Nucleus accumbens (tissue), 56 donors: ENCODE measurements at regions not wholly inside any gene's neighbourhood (a gene's known extent, or its start where the extent isn't known, plus 50 kb on each side); places are given as distances from the start of the nearest gene placed in this dataset.

Source experiments
- DNase-seq, 56 donors: peaks; one replicate each; lab custom pipeline; 2025; lab: John Stamatoyannopoulos, UW

DNA sequence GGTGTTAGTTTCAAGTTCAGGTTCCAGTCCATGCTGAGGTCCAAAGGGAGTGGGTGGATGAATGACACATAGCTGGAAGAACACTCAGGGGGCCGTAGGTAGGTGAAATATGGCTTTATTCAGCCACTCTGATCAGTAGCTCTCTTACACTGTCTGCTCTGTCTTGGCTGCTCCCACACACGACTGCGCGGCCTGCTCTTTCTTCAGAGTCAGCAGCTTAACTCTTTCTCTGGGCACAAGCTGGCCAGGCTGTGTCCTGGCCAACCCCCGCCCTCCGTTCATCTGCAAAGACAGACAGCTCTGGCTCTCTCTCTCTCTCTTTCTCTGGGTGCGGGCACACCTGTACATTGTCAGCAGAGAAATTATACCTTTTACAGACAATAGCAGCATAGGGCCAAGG is 317.4 kb upstream of the SORCS1 start:
- no peak for DNase-seq

DNA sequence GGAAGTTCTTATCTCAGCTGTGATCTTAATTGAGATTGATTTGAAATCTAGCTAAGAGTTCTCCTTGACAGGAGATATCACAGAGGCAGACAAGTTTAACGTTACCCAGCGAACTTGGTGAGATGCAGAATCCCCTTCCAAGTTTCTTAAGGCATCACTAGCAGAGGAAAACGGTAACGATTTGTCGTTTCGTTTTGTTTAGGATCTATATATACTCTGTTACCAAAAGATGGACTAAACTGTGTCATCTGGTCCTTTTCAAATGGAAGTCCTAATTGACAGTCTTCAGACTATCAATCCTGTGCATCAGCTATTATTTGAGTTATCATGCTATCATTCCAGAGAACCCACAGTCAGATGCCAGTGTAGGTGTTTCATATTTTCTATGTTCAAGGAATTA is 316.7 kb upstream of the SORCS1 start:
- no peak for DNase-seq

- DNase-seq, result no peak
Measured at GRCh38 chr10:107480781-107481180, 316.3 kb upstream of the SORCS1 start.

DNA sequence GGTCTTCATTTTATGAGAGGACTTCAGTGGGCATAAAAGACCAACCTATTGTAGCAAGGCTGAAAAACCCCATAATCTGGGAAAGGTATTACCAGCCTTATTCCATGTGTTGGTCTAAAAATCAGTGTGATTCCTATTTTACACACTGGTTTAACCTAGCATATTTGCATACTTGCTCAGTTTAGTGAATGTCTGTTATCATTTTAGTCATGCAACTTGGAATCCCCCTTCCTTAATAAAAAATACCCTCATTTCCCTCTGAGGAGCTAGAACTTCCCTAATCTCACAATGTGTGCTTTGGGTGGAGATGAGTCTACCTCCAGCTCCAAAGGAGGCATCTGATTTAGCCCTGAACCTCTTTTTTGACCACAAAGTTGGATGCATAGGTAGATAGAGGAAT is 312.8 kb upstream of the SORCS1 start:
- no peak for DNase-seq

DNA sequence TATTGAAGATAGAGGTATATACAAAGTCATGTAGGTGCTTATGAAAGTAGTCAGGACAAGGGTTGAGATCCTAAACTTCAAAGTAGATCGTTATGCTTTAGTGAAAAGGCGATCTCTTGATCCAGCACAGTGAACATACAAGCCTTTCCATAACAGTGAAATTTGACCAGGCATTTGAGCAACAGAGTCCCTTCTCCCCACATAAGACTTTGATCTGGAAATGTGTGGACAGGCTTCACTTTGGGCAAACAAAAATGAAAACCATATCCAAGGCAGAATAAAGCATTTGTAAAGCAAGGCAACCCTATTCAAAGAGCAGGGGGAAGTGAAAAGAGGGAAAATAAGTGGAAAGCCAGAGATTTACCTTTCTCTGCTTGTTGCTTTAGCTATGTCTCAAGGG is 311.9 kb upstream of the SORCS1 start:
- no peak for DNase-seq

- no peak for DNase-seq
Measured at GRCh38 chr10:107474650-107475049, 310.1 kb upstream of the SORCS1 start.

- no peak for DNase-seq
Measured at GRCh38 chr10:107473225-107473624, 308.7 kb upstream of the SORCS1 start.

GRCh38 chr10:107471911-107472310 is 307.4 kb upstream of the SORCS1 start:
- DNase-seq, result no peak

DNA sequence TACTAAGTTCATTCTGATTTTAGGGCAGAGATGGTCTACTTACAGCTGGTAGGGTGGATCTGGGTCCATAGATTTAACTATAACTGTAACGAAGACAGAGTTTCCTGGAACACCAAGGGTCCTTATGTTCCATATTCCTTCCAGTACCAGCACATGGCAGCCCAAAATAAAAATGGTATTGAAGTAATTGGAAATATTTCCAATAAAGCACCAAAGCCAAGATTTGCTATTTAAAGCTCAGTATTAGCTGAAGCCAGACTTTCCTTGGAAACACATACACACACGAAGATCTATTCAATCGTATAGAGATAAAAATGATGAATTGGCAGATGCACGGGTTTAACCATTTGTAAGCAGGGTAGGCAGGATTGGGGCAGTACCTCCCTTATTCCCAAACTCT is 289.1 kb upstream of the SORCS1 start:
- DNase-seq, result no peak

GRCh38 chr10:107451047-107451446 is 286.5 kb upstream of the SORCS1 start:
- no peak for DNase-seq

GRCh38 chr10:107450056-107450455 is 285.6 kb upstream of the SORCS1 start:
- DNase-seq, result no peak

- DNase-seq, result no peak
Measured at GRCh38 chr10:107444443-107444842, 279.9 kb upstream of the SORCS1 start.

DNA sequence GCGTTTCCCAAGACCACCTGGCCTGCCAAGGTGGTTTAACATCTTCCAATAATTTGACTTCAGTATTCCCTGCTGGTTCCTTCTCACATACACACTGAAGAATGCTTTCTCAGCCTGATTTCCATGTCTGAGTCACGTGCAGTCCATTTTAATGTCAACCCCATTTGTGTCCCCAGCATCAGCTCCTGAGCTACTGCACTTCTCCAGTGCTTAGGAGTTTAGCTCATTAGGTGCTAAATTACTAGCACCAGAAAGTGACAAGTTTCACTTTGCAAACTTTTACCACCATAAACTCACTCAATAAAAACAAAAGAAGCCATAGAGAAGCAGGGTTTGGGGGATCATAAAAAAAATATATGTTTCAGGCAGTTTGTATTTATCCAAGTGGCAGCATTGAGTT is 279.3 kb upstream of the SORCS1 start:
- DNase-seq, result no peak

GRCh38 chr10:107443326-107443725 is 278.8 kb upstream of the SORCS1 start:
- no peak for DNase-seq

GRCh38 chr10:107442035-107442505 is 277.6 kb upstream of the SORCS1 start:
- no peak for DNase-seq

DNA sequence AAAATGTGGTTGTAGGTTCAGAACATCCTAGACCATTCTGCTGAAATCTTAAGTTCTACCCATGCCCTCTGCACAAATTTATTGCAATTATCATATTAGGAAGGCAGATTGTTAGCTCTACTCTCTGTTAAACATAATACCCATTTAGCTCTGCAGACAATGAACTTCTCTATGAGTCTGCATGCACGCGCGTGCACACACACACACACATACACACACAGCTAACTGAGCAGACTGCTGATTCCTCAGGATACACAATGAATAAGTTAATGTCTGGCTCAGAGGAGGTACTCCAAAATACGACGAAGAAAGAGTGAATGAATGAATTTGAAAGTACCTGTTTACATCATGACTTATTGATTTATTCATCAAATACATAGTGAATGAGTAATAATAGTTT is 276.2 kb upstream of the SORCS1 start:
- no peak for DNase-seq

DNA sequence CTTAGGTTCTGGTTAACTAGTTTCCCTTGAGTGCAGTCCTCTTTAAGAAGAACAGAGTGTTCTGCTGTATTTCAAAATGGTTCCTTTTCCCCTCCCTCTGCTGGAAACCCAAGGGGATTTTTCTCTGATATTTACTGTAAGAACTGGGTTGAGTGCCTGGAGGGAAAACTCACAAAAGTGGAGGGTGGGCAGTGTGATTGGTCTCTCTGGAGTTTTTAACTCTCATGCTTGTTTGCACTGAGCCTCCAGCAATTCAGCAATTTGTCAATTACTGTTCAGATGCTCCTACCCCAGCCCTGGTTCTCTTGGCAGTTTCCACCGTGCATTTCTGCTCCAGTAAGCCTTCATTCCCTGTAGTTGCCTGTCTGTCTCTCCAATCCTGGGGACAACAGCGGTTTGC is 273.4 kb upstream of the SORCS1 start:
- peak in 1 of 56 donors; percentile 0 for DNase-seq

DNA sequence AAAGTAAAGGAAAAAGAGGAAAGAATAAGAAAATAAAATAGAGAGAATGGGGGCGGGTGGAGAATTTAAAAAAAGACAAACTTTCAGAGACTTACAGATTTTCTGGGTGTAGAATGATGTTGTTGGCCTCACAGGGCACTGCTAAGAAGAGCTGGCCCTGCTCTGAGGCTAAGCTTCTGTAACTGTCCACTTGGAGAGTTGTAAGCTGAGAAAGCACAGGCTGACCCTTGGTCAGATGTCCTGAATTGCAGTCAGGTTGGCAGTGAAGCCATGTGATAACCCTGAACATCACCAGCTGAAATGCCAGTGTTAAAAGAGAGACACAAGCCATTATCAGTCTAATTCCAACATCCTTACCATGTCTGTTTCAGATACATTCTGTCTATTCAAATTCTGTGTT is 272.1 kb upstream of the SORCS1 start:
- no peak for DNase-seq

DNA sequence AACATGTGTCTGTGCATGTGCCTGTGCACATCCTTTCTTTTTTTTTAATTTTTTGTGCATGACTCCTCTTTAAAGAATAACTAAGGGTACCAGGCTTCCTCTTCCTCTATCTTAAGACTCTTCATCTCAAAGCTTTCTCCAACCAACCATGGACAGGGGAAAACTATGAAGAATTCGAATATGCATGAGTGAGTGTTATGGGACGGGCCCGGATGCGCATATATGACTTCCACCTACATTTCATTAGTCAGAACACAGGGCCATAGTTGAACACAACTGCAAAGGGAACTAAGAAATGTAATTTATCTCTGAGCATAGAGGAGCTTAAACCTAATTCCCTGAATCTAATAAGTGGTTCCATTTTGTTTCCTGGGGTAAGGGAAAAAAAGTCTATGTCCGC is 270.3 kb upstream of the SORCS1 start:
- DNase-seq, result no peak

GRCh38 chr10:107434201-107434600 is 269.7 kb upstream of the SORCS1 start:
- no peak for DNase-seq

GRCh38 chr10:107433605-107434004 is 269.1 kb upstream of the SORCS1 start:
- DNase-seq, result no peak

DNA sequence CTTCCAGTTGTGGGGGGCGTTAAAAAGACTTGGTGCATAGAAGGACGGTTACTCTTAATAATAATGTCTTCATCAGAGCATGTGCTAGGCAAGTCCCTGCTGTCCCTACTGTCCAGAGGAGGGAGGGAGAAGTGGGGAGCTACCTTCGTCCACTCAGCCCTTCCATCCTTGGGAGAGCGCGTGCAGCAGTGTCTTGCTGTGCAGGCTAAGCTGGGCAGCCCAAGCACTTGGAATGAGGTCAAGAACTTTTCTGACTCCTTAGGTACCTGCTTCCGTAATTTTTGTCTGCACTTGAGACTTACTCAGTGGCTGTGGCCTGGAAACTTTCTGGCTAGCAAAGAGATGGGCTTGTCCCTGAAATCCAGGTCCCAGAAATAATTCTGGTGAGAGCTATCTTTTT is 265.9 kb upstream of the SORCS1 start:
- no peak for DNase-seq

DNA sequence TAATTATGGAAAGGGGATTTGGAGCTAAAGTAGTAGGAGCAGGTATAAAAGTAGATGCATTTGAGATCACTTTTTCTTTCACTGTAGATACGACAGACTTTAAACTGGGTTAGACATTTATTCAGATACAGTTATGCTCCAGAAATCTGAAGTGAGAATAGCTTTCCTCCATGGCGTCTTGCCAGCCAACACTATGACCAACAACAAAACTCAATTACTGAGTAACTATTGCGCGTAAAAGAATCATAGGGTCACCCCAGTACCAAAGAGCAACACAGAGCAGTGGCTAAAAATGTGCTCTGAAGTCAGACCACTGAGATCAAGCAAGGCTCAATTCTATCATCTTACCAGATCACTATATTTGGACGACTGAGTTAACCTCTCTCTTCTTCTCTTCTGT is 262.5 kb upstream of the SORCS1 start:
- no peak for DNase-seq
